ENCODE measurements at regions not wholly inside any gene's neighbourhood (a gene's known extent, or its start where the extent isn't known, plus 50 kb on each side); places are given as distances from the start of the nearest gene placed in this dataset.

DNA sequence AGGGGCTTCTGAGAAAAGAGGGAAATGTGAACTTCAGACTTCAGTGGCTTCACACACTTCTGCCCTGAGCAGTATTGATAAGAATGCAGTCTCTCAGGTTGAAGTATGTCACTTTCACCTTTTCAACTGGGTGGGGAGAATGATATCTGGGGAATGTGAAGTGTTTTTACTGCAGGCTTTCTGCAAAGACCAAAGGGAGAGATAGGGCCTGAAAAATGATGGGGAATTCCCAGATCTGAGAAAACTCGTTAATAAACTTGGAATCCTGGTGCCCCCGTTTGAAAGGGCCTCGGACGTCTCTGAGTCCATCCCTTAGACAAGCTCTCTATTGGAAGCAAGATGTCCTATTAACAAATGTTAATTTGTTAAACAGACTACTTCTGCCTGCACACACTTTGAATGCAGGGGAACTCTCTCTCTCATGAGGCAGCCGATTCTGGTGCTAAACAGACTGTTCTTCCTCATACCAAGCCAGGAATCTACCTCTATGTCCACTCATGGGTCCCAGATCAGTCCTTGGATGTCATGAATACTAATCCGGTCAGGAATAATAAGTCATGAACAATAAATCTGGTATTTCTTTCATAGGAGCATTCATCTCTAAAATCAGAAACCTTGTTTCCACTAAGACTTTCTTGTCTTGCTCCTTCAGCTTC, 193.6 kb downstream of the JCAD start:
- TF ChIP-seq EZH2 (IDR thresholded peaks at IDR 0.05; ENCODE audit: insufficient read depth, poor library complexity, severe bottlenecking) (no peak), EZH2phosphoT487 (IDR thresholded peaks at IDR 0.05; ENCODE audit: insufficient read depth, low read depth) (no peak)

Measured in GM23248 (cell line).